Fibroblast of pulmonary artery (primary cell): ENCODE measurements at regions not wholly inside any gene's neighbourhood (a gene's known extent, or its start where the extent isn't known, plus 50 kb on each side); places are given as distances from the start of the nearest gene placed in this dataset.

Experiments
- DNase-seq: peaks from one replicate; pipeline ENCODE4 v3.0.0-alpha.2; 2010; ENCODE audit warnings: low read depth
- H3K4me3 ChIP-seq: replicated peaks from 2 replicates; pipeline ENCODE4 v1.5.1; 2011; ENCODE audit warnings: low read depth, mild to moderate bottlenecking, control low read depth, low read length, moderate library complexity
- CTCF ChIP-seq: IDR thresholded peaks from 2 replicates; pipeline ENCODE4 v1.5.1; 2011; ENCODE audit warnings: mild to moderate bottlenecking, control low read depth, low read length, inconsistent platforms; ENCODE audit errors: missing control alignments

GRCh38 chr6:137944793-137945498, 77.9 kb downstream of the TNFAIP3 start:
- TF ChIP-seq CTCF, result peak; percentile 88
- DNase-seq, result peak; percentile 70
- no peak overlapping the region for H3K4me3 ChIP-seq

- H3K4me3 ChIP-seq, result no peak overlapping the region
- TF ChIP-seq CTCF, result no peak
- DNase-seq, result no peak
Observed at GRCh38 chr6:137949686-137950390, 82.8 kb downstream of the TNFAIP3 start.

- DNase-seq, result no peak
- no peak overlapping the region for H3K4me3 ChIP-seq
- no peak for TF ChIP-seq CTCF
Observed at GRCh38 chr6:137950581-137950980, 83.5 kb downstream of the TNFAIP3 start.

- no peak overlapping the region for H3K4me3 ChIP-seq
- TF ChIP-seq CTCF, result no peak
- DNase-seq, result no peak
Observed at GRCh38 chr6:137951064-137951597, 84.1 kb downstream of the TNFAIP3 start.

- no peak for DNase-seq
- H3K4me3 ChIP-seq, result no peak overlapping the region
- no peak for TF ChIP-seq CTCF
Observed at GRCh38 chr6:137952247-137952646, 85.2 kb downstream of the TNFAIP3 start.

- H3K4me3 ChIP-seq, result no peak overlapping the region
- DNase-seq, result no peak
- no peak for TF ChIP-seq CTCF
Observed at GRCh38 chr6:137953761-137954160, 86.7 kb downstream of the TNFAIP3 start.
